ENCODE measurements at regions not wholly inside any gene's neighbourhood (a gene's known extent, or its start where the extent isn't known, plus 50 kb on each side); places are given as distances from the start of the nearest gene placed in this dataset.

GRCh38 chr21:28112511-28112910 lies 880.2 kb downstream of the LTN1 start:
- TF ChIP-seq POLR2A (IDR thresholded peaks at IDR 0.05) (no peak), CTCF (IDR thresholded peaks at IDR 0.05) (no peak), POLR2AphosphoS5 (IDR thresholded peaks at IDR 0.05) (no peak), EP300 (IDR thresholded peaks at IDR 0.05) (no peak)
